ENCODE measurements at regions not wholly inside any gene's neighbourhood (a gene's known extent, or its start where the extent isn't known, plus 50 kb on each side); places are given as distances from the start of the nearest gene placed in this dataset.

GRCh38 chr14:94690486-94690885 is 78.3 kb downstream of the SERPINA3 start:
- Mint-ChIP-seq H3K9me3 (peaks cover 0 to 1% (median 0%) of the 10 kb centered on the region in 3 donors), H3K27me3 (peaks cover 8% of the 10 kb centered on the region), H3K36me3 (no peaks in the 10 kb centered on the region), H3K4me3 (no peak overlapping the region), H3K4me1 (peaks cover 0 to 2% (median 0%) of the 10 kb centered on the region in 3 donors), H3K27ac (no peak overlapping the region)

DNA sequence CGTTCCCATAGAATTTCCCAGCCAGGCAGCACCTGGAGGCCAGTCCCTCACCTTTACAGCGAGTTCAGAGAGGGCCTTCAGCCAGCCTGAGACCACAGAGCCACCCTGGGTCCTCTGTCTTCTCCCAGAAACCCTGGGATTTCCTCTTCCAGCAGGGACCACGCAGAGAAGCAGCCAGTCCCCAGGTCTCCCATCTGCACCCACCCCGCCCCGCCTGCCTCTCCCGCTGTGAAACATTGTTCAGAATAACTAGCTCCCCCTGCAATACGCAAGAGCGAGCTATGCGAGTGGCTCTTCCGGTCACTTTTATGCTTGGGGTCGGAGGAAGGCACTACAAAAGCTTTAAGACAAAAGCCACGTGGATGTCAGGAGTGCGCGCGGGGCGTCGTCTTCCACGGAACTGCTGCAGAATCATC is 77.8 kb downstream of the SERPINA3 start:
- peaks cover 0 to 1% (median 0%) of the 10 kb centered on the region in 3 donors for H3K9me3 Mint-ChIP-seq
- no peaks in the 10 kb centered on the region for H3K36me3 Mint-ChIP-seq
- peaks cover 0 to 2% (median 0%) of the 10 kb centered on the region in 3 donors for H3K4me1 Mint-ChIP-seq
- H3K4me3 Mint-ChIP-seq, result no peak overlapping the region
- H3K27me3 Mint-ChIP-seq, result peaks cover 8% of the 10 kb centered on the region
- H3K27ac Mint-ChIP-seq, result no peak overlapping the region

- Mint-ChIP-seq H3K9me3 (peaks cover 0 to 1% (median 0%) of the 10 kb centered on the region in 3 donors), H3K27me3 (peaks cover 8% of the 10 kb centered on the region), H3K27ac (peak overlapping the region in 1 of 3 donors; percentile 78), H3K4me3 (peak overlapping the region in 1 of 4 donors; percentile 43), H3K4me1 (peaks cover 0 to 2% (median 0%) of the 10 kb centered on the region in 3 donors), H3K36me3 (no peaks in the 10 kb centered on the region)
Observed at GRCh38 chr14:94689218-94689984, 77.2 kb downstream of the SERPINA3 start.

- Mint-ChIP-seq H3K27me3 (peaks cover 8% of the 10 kb centered on the region), H3K36me3 (no peaks in the 10 kb centered on the region), H3K4me3 (no peak overlapping the region), H3K4me1 (peaks cover 0 to 2% (median 0%) of the 10 kb centered on the region in 3 donors), H3K27ac (no peak overlapping the region), H3K9me3 (peaks cover 0 to 1% (median 0%) of the 10 kb centered on the region in 3 donors)
Observed at GRCh38 chr14:94686511-94687160, 74.4 kb downstream of the SERPINA3 start.

- Mint-ChIP-seq H3K4me3 (no peak overlapping the region), H3K27ac (no peak overlapping the region), H3K4me1 (peaks cover 0 to 2% (median 0%) of the 10 kb centered on the region in 3 donors), H3K36me3 (no peaks in the 10 kb centered on the region), H3K27me3 (peaks cover 8% of the 10 kb centered on the region), H3K9me3 (peaks cover 0 to 1% (median 0%) of the 10 kb centered on the region in 3 donors)
Observed at GRCh38 chr14:94685681-94686485, 73.7 kb downstream of the SERPINA3 start.

DNA sequence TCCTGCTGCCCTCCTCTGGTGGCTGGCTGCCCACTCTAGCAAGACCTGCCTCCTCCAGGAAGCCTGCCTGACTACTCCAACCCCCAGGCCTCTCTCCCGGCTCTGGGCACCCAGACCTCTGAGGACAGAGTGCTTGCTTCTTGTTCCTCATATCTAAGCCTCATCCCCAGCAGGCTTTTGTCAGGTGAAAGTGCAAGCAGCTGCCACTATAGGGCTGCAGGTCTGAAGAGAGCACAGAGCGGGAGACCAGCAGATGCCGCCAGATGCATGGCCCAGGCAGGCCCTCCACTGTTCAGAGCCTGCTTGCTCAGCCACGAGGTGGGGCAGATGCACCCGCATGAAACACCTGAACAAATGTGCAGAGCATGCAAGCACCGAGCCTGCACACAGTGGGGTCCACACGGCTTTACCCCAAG is 73.0 kb downstream of the SERPINA3 start:
- Mint-ChIP-seq H3K27ac (no peak overlapping the region), H3K27me3 (peaks cover 8% of the 10 kb centered on the region), H3K4me3 (no peak overlapping the region), H3K36me3 (no peaks in the 10 kb centered on the region), H3K4me1 (peaks cover 0 to 2% (median 0%) of the 10 kb centered on the region in 3 donors), H3K9me3 (peaks cover 0 to 1% (median 0%) of the 10 kb centered on the region in 3 donors)

DNA sequence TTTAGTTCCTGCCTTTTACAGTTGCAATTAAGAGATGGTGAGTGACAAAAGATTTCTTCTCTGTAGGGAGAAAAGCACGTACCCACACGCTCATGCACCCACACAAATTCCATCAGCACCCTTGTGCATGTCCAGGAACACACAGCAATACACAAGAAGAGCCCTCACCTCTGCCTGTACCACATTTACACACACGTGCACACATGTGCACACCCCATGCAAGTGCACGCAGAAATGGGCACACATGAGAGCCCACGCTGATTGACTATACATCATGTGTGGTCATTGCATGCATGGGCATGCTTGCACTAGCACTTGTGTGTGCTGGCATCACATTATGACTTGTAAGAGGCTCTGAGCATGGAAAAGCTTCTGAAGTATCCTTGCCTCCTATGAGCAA is 70.5 kb downstream of the SERPINA3 start:
- no peaks in the 10 kb centered on the region for H3K36me3 Mint-ChIP-seq
- H3K4me1 Mint-ChIP-seq, result peaks cover 0 to 2% (median 0%) of the 10 kb centered on the region in 3 donors
- peaks cover 3% of the 10 kb centered on the region for H3K27me3 Mint-ChIP-seq
- no peak overlapping the region for H3K4me3 Mint-ChIP-seq
- H3K9me3 Mint-ChIP-seq, result peaks cover 0 to 3% (median 0%) of the 10 kb centered on the region in 3 donors
- H3K27ac Mint-ChIP-seq, result no peak overlapping the region

DNA sequence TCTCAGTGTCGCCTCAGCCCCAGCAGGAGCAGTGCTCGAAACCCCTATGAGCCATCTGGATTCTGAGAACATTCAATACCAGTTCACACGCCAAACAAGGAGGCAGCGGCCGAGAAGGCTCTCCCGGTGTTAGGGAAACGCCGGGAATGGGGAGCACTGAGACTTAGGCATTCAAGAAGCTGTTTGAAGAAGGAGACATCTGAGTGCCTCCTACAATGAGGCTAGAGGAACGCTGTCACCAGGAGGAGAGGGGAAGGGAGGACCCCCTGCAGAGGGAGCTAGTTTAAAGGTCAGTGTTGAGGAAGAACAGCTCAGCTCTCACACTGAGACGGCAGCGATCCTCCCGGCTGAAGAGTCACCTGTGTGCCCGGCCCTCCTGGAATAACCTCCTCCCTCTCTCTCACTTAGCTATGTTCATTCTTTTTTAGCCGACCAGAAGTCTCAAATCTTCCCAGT is 69.9 kb downstream of the SERPINA3 start:
- H3K27me3 Mint-ChIP-seq, result no peaks in the 10 kb centered on the region
- H3K9me3 Mint-ChIP-seq, result peaks cover 0 to 2% (median 0%) of the 10 kb centered on the region in 3 donors
- no peak overlapping the region for H3K27ac Mint-ChIP-seq
- no peak overlapping the region for H3K4me3 Mint-ChIP-seq
- no peaks in the 10 kb centered on the region for H3K4me1 Mint-ChIP-seq
- no peaks in the 10 kb centered on the region for H3K36me3 Mint-ChIP-seq

- peaks cover 3% of the 10 kb centered on the region for H3K27me3 Mint-ChIP-seq
- no peaks in the 10 kb centered on the region for H3K36me3 Mint-ChIP-seq
- H3K9me3 Mint-ChIP-seq, result peaks cover 0 to 2% (median 0%) of the 10 kb centered on the region in 3 donors
- no peak overlapping the region for H3K27ac Mint-ChIP-seq
- H3K4me1 Mint-ChIP-seq, result no peaks in the 10 kb centered on the region
- no peak overlapping the region for H3K4me3 Mint-ChIP-seq
Observed at GRCh38 chr14:94681300-94682060, 69.3 kb downstream of the SERPINA3 start.

GRCh38 chr14:94680862-94681288 is 68.7 kb downstream of the SERPINA3 start:
- H3K27ac Mint-ChIP-seq, result no peak overlapping the region
- no peaks in the 10 kb centered on the region for H3K36me3 Mint-ChIP-seq
- no peaks in the 10 kb centered on the region for H3K4me1 Mint-ChIP-seq
- H3K27me3 Mint-ChIP-seq, result peaks cover 5% of the 10 kb centered on the region
- no peak overlapping the region for H3K4me3 Mint-ChIP-seq
- H3K9me3 Mint-ChIP-seq, result peaks cover 0 to 2% (median 0%) of the 10 kb centered on the region in 3 donors

DNA sequence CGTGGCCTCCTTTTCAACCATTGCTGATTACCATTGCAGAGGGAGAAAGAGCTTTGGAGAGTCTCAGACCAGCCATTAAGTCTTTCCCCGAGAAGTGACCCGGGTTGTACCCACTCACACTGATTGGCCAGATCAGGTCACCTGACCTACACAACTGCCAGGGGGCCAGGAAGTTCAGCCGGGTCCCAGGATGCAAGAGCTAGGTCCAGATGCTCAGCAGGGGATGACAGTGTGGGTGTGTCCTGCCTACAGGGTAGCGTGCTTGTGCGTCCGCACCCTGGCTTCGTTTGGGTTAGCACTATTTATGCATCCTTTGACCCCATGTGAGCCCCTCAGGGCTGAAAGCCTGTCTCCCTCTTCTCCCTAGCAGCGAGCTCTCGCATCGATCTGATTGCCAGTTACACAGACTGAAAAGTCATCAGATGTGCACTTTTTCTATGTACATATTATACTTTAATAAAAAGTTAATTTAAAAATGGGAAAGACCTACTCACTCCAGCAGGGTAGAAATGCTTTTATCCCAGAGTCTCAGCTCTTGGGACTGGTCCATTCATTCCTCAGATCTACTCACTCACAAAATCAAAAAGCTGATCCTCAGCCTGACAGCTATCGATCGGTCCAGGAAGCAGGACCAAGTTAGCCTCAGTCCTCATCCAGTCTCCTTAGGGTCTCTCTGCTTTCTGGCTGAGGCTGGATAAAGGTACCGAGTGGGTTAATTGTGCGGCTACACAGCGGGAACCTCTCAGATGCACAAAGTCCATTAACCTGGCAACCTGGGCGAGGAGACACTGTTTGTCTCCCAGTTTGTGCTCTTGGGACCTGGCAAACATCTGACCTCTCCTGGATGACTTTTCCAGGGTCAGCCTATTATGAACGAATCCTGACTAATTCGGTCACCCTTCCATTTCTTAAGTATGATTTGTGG is 68.0 kb downstream of the SERPINA3 start:
- peaks cover 0 to 2% (median 0%) of the 10 kb centered on the region in 3 donors for H3K9me3 Mint-ChIP-seq
- no peak overlapping the region for H3K27ac Mint-ChIP-seq
- no peaks in the 10 kb centered on the region for H3K36me3 Mint-ChIP-seq
- no peaks in the 10 kb centered on the region for H3K4me1 Mint-ChIP-seq
- no peak overlapping the region for H3K4me3 Mint-ChIP-seq
- peaks cover 6% of the 10 kb centered on the region for H3K27me3 Mint-ChIP-seq

GRCh38 chr14:94679106-94679810 is 67.1 kb downstream of the SERPINA3 start:
- Mint-ChIP-seq H3K9me3 (peaks cover 0 to 2% (median 0%) of the 10 kb centered on the region in 3 donors), H3K36me3 (no peaks in the 10 kb centered on the region), H3K4me1 (no peaks in the 10 kb centered on the region), H3K27ac (no peak overlapping the region), H3K4me3 (no peak overlapping the region), H3K27me3 (peaks cover 6% of the 10 kb centered on the region)

DNA sequence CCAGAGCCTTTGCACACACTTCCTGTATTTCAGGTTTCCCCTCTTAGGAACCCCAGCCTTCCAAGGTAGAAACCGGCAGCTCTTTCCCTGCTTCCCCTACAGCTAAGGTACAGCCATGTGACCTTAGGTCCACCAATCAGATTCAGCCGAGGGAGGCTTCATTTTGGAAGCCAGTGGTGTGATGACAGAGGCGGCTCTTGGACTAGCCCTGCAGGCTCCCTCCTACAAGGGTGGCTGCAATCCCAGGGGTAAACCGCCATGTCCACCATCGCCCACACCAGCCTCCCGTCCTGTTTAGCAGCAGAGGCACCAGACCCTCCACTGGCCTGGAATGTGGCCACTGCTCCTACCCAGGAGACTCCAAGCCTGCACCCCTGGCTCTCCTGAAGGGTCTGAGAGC is 65.6 kb downstream of the SERPINA3 start:
- Mint-ChIP-seq H3K36me3 (no peaks in the 10 kb centered on the region), H3K4me3 (no peak overlapping the region), H3K27me3 (peaks cover 6% of the 10 kb centered on the region), H3K4me1 (no peaks in the 10 kb centered on the region), H3K27ac (no peak overlapping the region), H3K9me3 (peaks cover 0 to 2% (median 0%) of the 10 kb centered on the region in 3 donors)
